IMR-90 (cell line): ENCODE measurements at regions not wholly inside any gene's neighbourhood (a gene's known extent, or its start where the extent isn't known, plus 50 kb on each side); places are given as distances from the start of the nearest gene placed in this dataset.

ENCODE experiments used
- ATAC-seq: fragments of 200-7000 bp; cut with Tn5 transposase; 2 replicates; pipeline ENCODE4 v1.9.1; 2020; ENCODE audit warnings: low read depth, mild to moderate bottlenecking, moderate library complexity
- BruUV-seq: library from RNA; stranded (reverse); fragments of 400-500 nt; replicated peaks from 2 replicates; lab custom pipeline; 2021; lab: Mats Ljungman, UMichigan
- CTCF ChIA-PET: fragments of 300-600 bp; formaldehyde crosslinking; extraction: SDS; loops from one replicate; lab custom pipeline; 2021; ENCODE audit warnings: antibody characterized with exemption; lab: Yijun Ruan, JAX
- POLR2A ChIA-PET: fragments of 300-600 bp; sonication (Branson Sonifier 250); formaldehyde crosslinking; loops from one replicate; lab custom pipeline; 2022; ENCODE audit warnings: antibody characterized with exemption; ENCODE audit not compliant: unreplicated experiment; lab: Charles Lee
- DNase-seq: peaks from one replicate; pipeline ENCODE4 v3.0.0; 2013
- H2AFZ ChIP-seq: replicated peaks from 2 replicates; pipeline ENCODE3; 2013; ENCODE audit warnings: low read length, mild to moderate bottlenecking; ENCODE audit not compliant: poor library complexity
- H2AK5ac ChIP-seq: 2 replicates; pipeline ENCODE4 v1.6.1; 2013; ENCODE audit warnings: low read depth, low read length, inconsistent platforms
- H2AK9ac ChIP-seq: replicated peaks from 2 replicates; pipeline ENCODE3; 2013; ENCODE audit warnings: mild to moderate bottlenecking, low read depth, low read length, moderate library complexity; ENCODE audit not compliant: poor library complexity
- H2BK120ac ChIP-seq: 2 replicates; pipeline ENCODE4 v1.6.1; 2013; ENCODE audit warnings: low read depth, low read length, inconsistent platforms
- H2BK15ac ChIP-seq: 3 replicates; pipeline ENCODE4 v1.6.1; 2013; ENCODE audit warnings: low read depth, low read length, inconsistent platforms
- H2BK20ac ChIP-seq: 2 replicates; pipeline ENCODE4 v1.6.1; 2013; ENCODE audit warnings: low read depth, mild to moderate bottlenecking, inconsistent platforms, low read length, moderate library complexity
- H2BK5ac ChIP-seq: 2 replicates; pipeline ENCODE4 v1.6.1; 2013; ENCODE audit warnings: mild to moderate bottlenecking, low read depth, low read length, inconsistent platforms; ENCODE audit not compliant: poor library complexity, severe bottlenecking
- H3K14ac ChIP-seq: replicated peaks from 2 replicates; pipeline ENCODE4 v1.6.1; 2013; ENCODE audit warnings: low read depth, low read length, inconsistent platforms
- H3K18ac ChIP-seq: 2 replicates; pipeline ENCODE4 v1.6.1; 2013; ENCODE audit warnings: low read depth, low read length, control low read depth
- H3K23ac ChIP-seq: 2 replicates; pipeline ENCODE4 v1.6.1; 2013; ENCODE audit warnings: low read depth, low read length, inconsistent platforms
- H3K27ac ChIP-seq: 2 replicates; pipeline ENCODE4 v1.5.1; 2013; ENCODE audit warnings: mild to moderate bottlenecking, control low read depth, low read length; ENCODE audit not compliant: insufficient read depth
- H3K27me3 ChIP-seq: 2 replicates; pipeline ENCODE4 v1.6.1; 2013; ENCODE audit warnings: low read length; ENCODE audit not compliant: control insufficient read depth, insufficient read depth
- H3K36me3 ChIP-seq: 2 replicates; pipeline ENCODE4 v1.6.1; 2013; ENCODE audit warnings: low read length, mixed read lengths; ENCODE audit not compliant: control insufficient read depth, insufficient read depth
- H3K4ac ChIP-seq: 2 replicates; pipeline ENCODE4 v1.6.1; 2013; ENCODE audit warnings: low read depth, low read length, inconsistent platforms
- H3K4me1 ChIP-seq: 2 replicates; pipeline ENCODE4 v1.6.1; 2013; ENCODE audit warnings: low read length, mixed read lengths; ENCODE audit not compliant: control insufficient read depth, insufficient read depth
- H3K4me2 ChIP-seq: 2 replicates; pipeline ENCODE4 v1.6.1; 2013; ENCODE audit warnings: low read depth, mild to moderate bottlenecking, control low read depth, low read length, moderate library complexity
- H3K4me3 ChIP-seq: 2 replicates; pipeline ENCODE4 v1.5.1; 2013; ENCODE audit warnings: low read depth, mild to moderate bottlenecking, control low read depth, low read length, moderate library complexity; ENCODE audit not compliant: insufficient read depth
- H3K56ac ChIP-seq: 2 replicates; pipeline ENCODE4 v1.6.1; 2013; ENCODE audit warnings: low read length, inconsistent platforms; ENCODE audit not compliant: insufficient read depth; ENCODE audit errors: extremely low read depth
- H3K79me1 ChIP-seq, 2 experiments: 2 replicates each; pipeline ENCODE4 v1.6.1; 2013; ENCODE audit warnings: low read length in 2 of 2, inconsistent platforms in 1 of 2, low read depth in 1 of 2
- H3K9ac ChIP-seq: 2 replicates; pipeline ENCODE4 v1.6.1; 2013; ENCODE audit warnings: low read depth, low read length, control low read depth
- H3K9me1 ChIP-seq: 2 replicates; pipeline ENCODE4 v1.6.1; 2013; ENCODE audit warnings: low read length, inconsistent platforms; ENCODE audit not compliant: insufficient read depth
- H3K9me3 ChIP-seq: 2 replicates; pipeline ENCODE4 v1.6.1; 2013; ENCODE audit warnings: low read length; ENCODE audit not compliant: control insufficient read depth, insufficient read depth
- H4K20me1 ChIP-seq: 2 replicates; pipeline ENCODE4 v1.6.1; 2013; ENCODE audit warnings: low read length, inconsistent platforms; ENCODE audit not compliant: insufficient read depth
- H4K5ac ChIP-seq: 2 replicates; pipeline ENCODE4 v1.6.1; 2013; ENCODE audit warnings: mild to moderate bottlenecking, low read depth, low read length, control low read depth
- H4K8ac ChIP-seq, 2 experiments: 2 replicates each; pipeline ENCODE4 v1.6.1; 2013; ENCODE audit warnings: low read depth in 2 of 2, low read length in 2 of 2, control low read depth in 1 of 2, inconsistent platforms in 1 of 2
- H4K91ac ChIP-seq: 2 replicates; pipeline ENCODE4 v1.6.1; 2013; ENCODE audit warnings: low read depth, low read length, inconsistent platforms; ENCODE audit not compliant: insufficient read depth
- RCOR1 ChIP-seq: IDR thresholded peaks from 2 replicates; pipeline ENCODE4 v1.6.1; 2012; ENCODE audit warnings: mild to moderate bottlenecking, low read length, improper control_type of control experiment; ENCODE audit not compliant: insufficient replicate concordance
- WGBS, 2 experiments: methylation state at CpG; one replicate each; pipeline versions ENCODE4 v1.1.5 to v1.1.7; 2013; ENCODE audit warnings: missing lambda C conversion rate in 2 of 2; ENCODE audit not compliant: insufficient read length in 1 of 2; ENCODE audit errors: extremely low coverage in 2 of 2; 5-methylcytosine and 5-hydroxymethylcytosine counted together
- dilution Hi-C: fragments of 300-500 bp; cut with HindIII; formaldehyde crosslinking; loops from one replicate; pipeline ENCODE4 v1.14.3; 2018; ENCODE audit warnings: low sequenced_read_pairs; ENCODE audit not compliant: unreplicated experiment
- in situ Hi-C: fragments of 300-500 bp; cut with MboI; formaldehyde crosslinking; loops from 3 replicates; pipeline ENCODE4 v1.14.3; 2019; ENCODE audit warnings: low sequenced_read_pairs, inconsistent platforms, mixed read lengths
- intact Hi-C: fragments of 100-400 bp; cut with micrococcal nuclease; formaldehyde crosslinking; loops from 2 replicates; pipeline ENCODE4 v1.10.0; 2022
- TF ChIP-seq, protein P1 (sequence below): conservative IDR thresholded peaks from 2 replicates; pipeline ENCODE4 v1.5.1; 2012; ENCODE audit warnings: mild to moderate bottlenecking, low read depth, low read length, improper control_type of control experiment

DNA sequence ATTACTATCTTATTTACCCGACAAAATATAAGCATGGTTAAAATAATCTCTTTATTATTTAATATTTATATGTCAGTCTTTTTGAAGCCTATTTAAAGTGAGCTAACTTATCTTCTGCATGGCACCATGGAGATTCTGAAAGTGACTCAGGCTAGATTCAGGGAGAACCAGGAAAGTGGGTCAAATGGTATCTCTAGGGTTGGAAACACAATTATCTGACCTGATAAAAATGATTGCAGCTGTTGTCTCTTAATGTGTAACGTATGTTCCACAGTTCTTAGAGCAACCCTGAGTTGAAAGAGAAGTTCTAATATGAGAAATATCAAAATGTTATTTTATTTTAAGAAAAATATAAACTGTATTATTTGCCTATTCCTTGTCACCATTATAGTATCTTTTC lies 143.1 kb upstream of the CARD18 start:
- POLR2A ChIA-PET: no interaction called here
- ATAC-seq (no peak), DNase-seq (no peak)
- Histone ChIP-seq H3K9me1 (no peaks in the 10 kb centered on the region), H2AK9ac (no peak overlapping the region), H4K8ac (no peak overlapping the region), H3K79me1 (no peaks in the 10 kb centered on the region), H3K18ac (no peak overlapping the region), H3K4me2 (no peak overlapping the region), H2BK120ac (no peak overlapping the region), H3K9me3 (no peaks in the 10 kb centered on the region), H4K91ac (no peak overlapping the region), H2BK15ac (no peak overlapping the region), H2BK20ac (no peak overlapping the region), H3K56ac (no peak overlapping the region), H3K23ac (no peak overlapping the region), H3K4me3 (no peak overlapping the region), H2AK5ac (no peak overlapping the region), H3K4ac (no peak overlapping the region), H3K4me1 (no peaks in the 10 kb centered on the region), H3K27me3 (no peaks in the 10 kb centered on the region), H3K14ac (no peak overlapping the region), H4K5ac (no peak overlapping the region), H2AFZ (no peak overlapping the region), H3K27ac (no peak overlapping the region), H4K20me1 (no peaks in the 10 kb centered on the region), H3K36me3 (no peaks in the 10 kb centered on the region), H3K9ac (no peak overlapping the region), H2BK5ac (no peak overlapping the region)
- intact Hi-C loops (no loop called here), in situ Hi-C loops (no loop called here), dilution Hi-C loops (no loop called here)
- no CpG with 5 or more reads among the region's 2 CpGs for WGBS, 2 experiments
- no TSS peak for BruUV-seq
- TF ChIP-seq RCOR1: no peak
- TF ChIP-seq, protein P1, sequence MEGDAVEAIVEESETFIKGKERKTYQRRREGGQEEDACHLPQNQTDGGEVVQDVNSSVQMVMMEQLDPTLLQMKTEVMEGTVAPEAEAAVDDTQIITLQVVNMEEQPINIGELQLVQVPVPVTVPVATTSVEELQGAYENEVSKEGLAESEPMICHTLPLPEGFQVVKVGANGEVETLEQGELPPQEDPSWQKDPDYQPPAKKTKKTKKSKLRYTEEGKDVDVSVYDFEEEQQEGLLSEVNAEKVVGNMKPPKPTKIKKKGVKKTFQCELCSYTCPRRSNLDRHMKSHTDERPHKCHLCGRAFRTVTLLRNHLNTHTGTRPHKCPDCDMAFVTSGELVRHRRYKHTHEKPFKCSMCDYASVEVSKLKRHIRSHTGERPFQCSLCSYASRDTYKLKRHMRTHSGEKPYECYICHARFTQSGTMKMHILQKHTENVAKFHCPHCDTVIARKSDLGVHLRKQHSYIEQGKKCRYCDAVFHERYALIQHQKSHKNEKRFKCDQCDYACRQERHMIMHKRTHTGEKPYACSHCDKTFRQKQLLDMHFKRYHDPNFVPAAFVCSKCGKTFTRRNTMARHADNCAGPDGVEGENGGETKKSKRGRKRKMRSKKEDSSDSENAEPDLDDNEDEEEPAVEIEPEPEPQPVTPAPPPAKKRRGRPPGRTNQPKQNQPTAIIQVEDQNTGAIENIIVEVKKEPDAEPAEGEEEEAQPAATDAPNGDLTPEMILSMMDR: no peak
- CTCF ChIA-PET: interaction anchor here (0.7 kb wide), 1 partner anchor 456 kb away, joined by 4 read pairs; no protein-coding TSS in a partner anchor
